D721Med (cell line): ENCODE measurements at regions not wholly inside any gene's neighbourhood (a gene's known extent, or its start where the extent isn't known, plus 50 kb on each side); places are given as distances from the start of the nearest gene placed in this dataset.

Experiments
- DNase-seq: peaks from one replicate; pipeline ENCODE4 v3.0.0; 2011; ENCODE audit warnings: low spot score; ENCODE audit not compliant: insufficient read length
- FAIRE-seq: peaks from 2 replicates; lab custom pipeline; 2011; peaks lifted over from hg19 to GRCh38; lab: Jason Lieb, UNC
- CTCF ChIP-seq: IDR thresholded peaks from 2 replicates; pipeline ENCODE4 v1.5.1; 2012; ENCODE audit warnings: mild to moderate bottlenecking, control low read depth; ENCODE audit not compliant: insufficient read depth; ENCODE audit errors: missing control alignments

GRCh38 chr9:129482521-129483414 lies 138.1 kb downstream of the C9orf50 start:
- no peak for TF ChIP-seq CTCF
- no peak for DNase-seq
- FAIRE-seq, result no peak

GRCh38 chr9:129481810-129482511 lies 138.9 kb downstream of the C9orf50 start:
- no peak for FAIRE-seq
- peak; percentile 22 for TF ChIP-seq CTCF
- DNase-seq, result no peak

GRCh38 chr9:129481424-129481809 lies 139.5 kb downstream of the C9orf50 start:
- DNase-seq (no peak), FAIRE-seq (no peak)
- no peak for TF ChIP-seq CTCF

GRCh38 chr9:129480745-129481144 lies 140.2 kb downstream of the C9orf50 start:
- TF ChIP-seq CTCF, result no peak
- FAIRE-seq (no peak), DNase-seq (no peak)

- no peak for TF ChIP-seq CTCF
- FAIRE-seq (no peak), DNase-seq (no peak)
Measured at GRCh38 chr9:129480227-129480626, 140.7 kb downstream of the C9orf50 start.

- DNase-seq (no peak), FAIRE-seq (no peak)
- TF ChIP-seq CTCF, result no peak
Measured at GRCh38 chr9:129479631-129480011, 141.3 kb downstream of the C9orf50 start.
